C4-2B (cell line): ENCODE measurements at regions not wholly inside any gene's neighbourhood (a gene's known extent, or its start where the extent isn't known, plus 50 kb on each side); places are given as distances from the start of the nearest gene placed in this dataset.

Source experiments
- ZFX ChIP-seq: fragments of 450-650 bp; IDR thresholded peaks from 2 replicates; pipeline ENCODE4 v1.6.1; 2017
- TF ChIP-seq, protein P1 (sequence below): fragments of 450-650 bp; conservative IDR thresholded peaks from 2 replicates; pipeline ENCODE4 v1.5.1; 2017; ENCODE audit warnings: mild to moderate bottlenecking

GRCh38 chr13:44236370-44236769 lies 137.3 kb upstream of the SERP2 start:
- TF ChIP-seq, protein P1, sequence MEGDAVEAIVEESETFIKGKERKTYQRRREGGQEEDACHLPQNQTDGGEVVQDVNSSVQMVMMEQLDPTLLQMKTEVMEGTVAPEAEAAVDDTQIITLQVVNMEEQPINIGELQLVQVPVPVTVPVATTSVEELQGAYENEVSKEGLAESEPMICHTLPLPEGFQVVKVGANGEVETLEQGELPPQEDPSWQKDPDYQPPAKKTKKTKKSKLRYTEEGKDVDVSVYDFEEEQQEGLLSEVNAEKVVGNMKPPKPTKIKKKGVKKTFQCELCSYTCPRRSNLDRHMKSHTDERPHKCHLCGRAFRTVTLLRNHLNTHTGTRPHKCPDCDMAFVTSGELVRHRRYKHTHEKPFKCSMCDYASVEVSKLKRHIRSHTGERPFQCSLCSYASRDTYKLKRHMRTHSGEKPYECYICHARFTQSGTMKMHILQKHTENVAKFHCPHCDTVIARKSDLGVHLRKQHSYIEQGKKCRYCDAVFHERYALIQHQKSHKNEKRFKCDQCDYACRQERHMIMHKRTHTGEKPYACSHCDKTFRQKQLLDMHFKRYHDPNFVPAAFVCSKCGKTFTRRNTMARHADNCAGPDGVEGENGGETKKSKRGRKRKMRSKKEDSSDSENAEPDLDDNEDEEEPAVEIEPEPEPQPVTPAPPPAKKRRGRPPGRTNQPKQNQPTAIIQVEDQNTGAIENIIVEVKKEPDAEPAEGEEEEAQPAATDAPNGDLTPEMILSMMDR, result no peak
- TF ChIP-seq ZFX, result no peak
